AG09309 (cell line): ENCODE measurements at regions not wholly inside any gene's neighbourhood (a gene's known extent, or its start where the extent isn't known, plus 50 kb on each side); places are given as distances from the start of the nearest gene placed in this dataset.

Source experiments
- DNase-seq: peaks from one replicate; pipeline ENCODE4 v3.0.0-alpha.2; 2010; ENCODE audit warnings: low read depth
- H3K4me3 ChIP-seq: 2 replicates; pipeline ENCODE4 v1.5.1; 2011; ENCODE audit warnings: mild to moderate bottlenecking, low read depth, low read length, moderate library complexity; ENCODE audit not compliant: control insufficient read depth
- CTCF ChIP-seq: IDR thresholded peaks from 2 replicates; pipeline ENCODE4 v1.5.1; 2011; ENCODE audit warnings: mild to moderate bottlenecking, low read depth, low read length, inconsistent platforms; ENCODE audit not compliant: insufficient read depth, control insufficient read depth; ENCODE audit errors: missing control alignments

GRCh38 chr6:145323646-145324045 lies 411.7 kb downstream of the EPM2A start:
- TF ChIP-seq CTCF, result no peak
- DNase-seq, result no peak
- H3K4me3 ChIP-seq, result no peak overlapping the region

- DNase-seq, result no peak
- TF ChIP-seq CTCF, result no peak
- H3K4me3 ChIP-seq, result no peak overlapping the region
Measured at GRCh38 chr6:145327586-145327985, 407.7 kb downstream of the EPM2A start.

- H3K4me3 ChIP-seq, result no peak overlapping the region
- TF ChIP-seq CTCF, result no peak
- DNase-seq, result no peak
Measured at GRCh38 chr6:145329257-145329656, 406.1 kb downstream of the EPM2A start.

- TF ChIP-seq CTCF, result no peak
- no peak overlapping the region for H3K4me3 ChIP-seq
- no peak for DNase-seq
Measured at GRCh38 chr6:145331066-145331465, 404.3 kb downstream of the EPM2A start.

- DNase-seq, result no peak
- no peak overlapping the region for H3K4me3 ChIP-seq
- no peak for TF ChIP-seq CTCF
Measured at GRCh38 chr6:145332011-145332410, 403.3 kb downstream of the EPM2A start.

GRCh38 chr6:145336119-145336518 lies 399.2 kb downstream of the EPM2A start:
- TF ChIP-seq CTCF, result no peak
- H3K4me3 ChIP-seq, result no peak overlapping the region
- DNase-seq, result no peak

- DNase-seq, result no peak
- H3K4me3 ChIP-seq, result no peak overlapping the region
- no peak for TF ChIP-seq CTCF
Measured at GRCh38 chr6:145339089-145339488, 396.2 kb downstream of the EPM2A start.
